ENCODE measurements at regions not wholly inside any gene's neighbourhood (a gene's known extent, or its start where the extent isn't known, plus 50 kb on each side); places are given as distances from the start of the nearest gene placed in this dataset.

- TF ChIP-seq TCF12 (IDR thresholded peaks at IDR 0.05; ENCODE audit: low read depth) (no peak), YY1 (IDR thresholded peaks at IDR 0.05; ENCODE audit: low read depth) (no peak), EP300 (IDR thresholded peaks at IDR 0.05; ENCODE audit: borderline replicate concordance) (no peak), NFIC (IDR thresholded peaks at IDR 0.05) (no peak), CEBPB (IDR thresholded peaks at IDR 0.05) (no peak), TAF1 (IDR thresholded peaks at IDR 0.05; ENCODE audit: low read depth) (no peak), CREB1 (IDR thresholded peaks at IDR 0.05; ENCODE audit: low read depth) (no peak), RAD21 (IDR thresholded peaks at IDR 0.05; ENCODE audit: low read depth) (no peak), REST (IDR thresholded peaks at IDR 0.05; ENCODE audit: low read depth) (no peak), FOXM1 (IDR thresholded peaks at IDR 0.05; ENCODE audit: borderline replicate concordance, low read depth) (no peak), USF1 (IDR thresholded peaks at IDR 0.05) (no peak), MAX (IDR thresholded peaks at IDR 0.05) (no peak), ZBTB7A (IDR thresholded peaks at IDR 0.05; ENCODE audit: low read depth) (no peak), TEAD4 (IDR thresholded peaks at IDR 0.05) (no peak)
These were observed 1050.1 kb downstream of the PLA2G4A start for GRCh38 chr1:187878883-187879282.

GRCh38 chr1:187883356-187883755 is 1054.6 kb downstream of the PLA2G4A start:
- TF ChIP-seq TAF1 (IDR thresholded peaks at IDR 0.05; ENCODE audit: low read depth) (no peak), TCF12 (IDR thresholded peaks at IDR 0.05; ENCODE audit: low read depth) (no peak), FOXM1 (IDR thresholded peaks at IDR 0.05; ENCODE audit: borderline replicate concordance, low read depth) (no peak), USF1 (IDR thresholded peaks at IDR 0.05) (no peak), MAX (IDR thresholded peaks at IDR 0.05) (no peak), ZBTB7A (IDR thresholded peaks at IDR 0.05; ENCODE audit: low read depth) (no peak), CEBPB (IDR thresholded peaks at IDR 0.05) (no peak), RAD21 (IDR thresholded peaks at IDR 0.05; ENCODE audit: low read depth) (no peak), YY1 (IDR thresholded peaks at IDR 0.05; ENCODE audit: low read depth) (no peak), TEAD4 (IDR thresholded peaks at IDR 0.05) (no peak), EGR1 (IDR thresholded peaks at IDR 0.05) (no peak), CREB1 (IDR thresholded peaks at IDR 0.05; ENCODE audit: low read depth) (no peak), REST (IDR thresholded peaks at IDR 0.05; ENCODE audit: low read depth) (no peak), EP300 (IDR thresholded peaks at IDR 0.05; ENCODE audit: borderline replicate concordance) (no peak), NFIC (IDR thresholded peaks at IDR 0.05) (no peak)

GRCh38 chr1:187891993-187892682 is 1063.4 kb downstream of the PLA2G4A start:
- TF ChIP-seq RAD21 (IDR thresholded peaks at IDR 0.05; ENCODE audit: low read depth) (no peak), CREB1 (IDR thresholded peaks at IDR 0.05; ENCODE audit: low read depth) (no peak), CEBPB (IDR thresholded peaks at IDR 0.05) (no peak), USF1 (IDR thresholded peaks at IDR 0.05) (no peak), MAX (IDR thresholded peaks at IDR 0.05) (no peak), FOXM1 (IDR thresholded peaks at IDR 0.05; ENCODE audit: borderline replicate concordance, low read depth) (no peak), TAF1 (IDR thresholded peaks at IDR 0.05; ENCODE audit: low read depth) (no peak), REST (IDR thresholded peaks at IDR 0.05; ENCODE audit: low read depth) (no peak)

- TF ChIP-seq ZBTB7A (IDR thresholded peaks at IDR 0.05; ENCODE audit: low read depth) (no peak), CEBPB (IDR thresholded peaks at IDR 0.05) (no peak), TCF12 (IDR thresholded peaks at IDR 0.05; ENCODE audit: low read depth) (no peak), MAX (IDR thresholded peaks at IDR 0.05) (no peak), NFIC (IDR thresholded peaks at IDR 0.05) (no peak), EP300 (IDR thresholded peaks at IDR 0.05; ENCODE audit: borderline replicate concordance) (no peak), EGR1 (IDR thresholded peaks at IDR 0.05) (no peak), RAD21 (IDR thresholded peaks at IDR 0.05; ENCODE audit: low read depth) (no peak), USF1 (IDR thresholded peaks at IDR 0.05) (no peak), TAF1 (IDR thresholded peaks at IDR 0.05; ENCODE audit: low read depth) (no peak), TEAD4 (IDR thresholded peaks at IDR 0.05) (no peak), YY1 (IDR thresholded peaks at IDR 0.05; ENCODE audit: low read depth) (no peak), REST (IDR thresholded peaks at IDR 0.05; ENCODE audit: low read depth) (no peak), FOXM1 (IDR thresholded peaks at IDR 0.05; ENCODE audit: borderline replicate concordance, low read depth) (no peak), CREB1 (IDR thresholded peaks at IDR 0.05; ENCODE audit: low read depth) (no peak)
These were observed 1063.9 kb downstream of the PLA2G4A start for GRCh38 chr1:187892683-187893039.
